DND-41 (cell line): ENCODE measurements at regions not wholly inside any gene's neighbourhood (a gene's known extent, or its start where the extent isn't known, plus 50 kb on each side); places are given as distances from the start of the nearest gene placed in this dataset.

ENCODE experiments used
- CTCF ChIP-seq: IDR thresholded peaks from 2 replicates; pipeline ENCODE4 v1.5.1; 2012; ENCODE audit warnings: borderline replicate concordance, low read length, moderate library complexity, mild to moderate bottlenecking; ENCODE audit not compliant: poor library complexity, severe bottlenecking; ENCODE audit errors: extremely low read depth
- EZH2 ChIP-seq: IDR thresholded peaks from 3 replicates; pipeline ENCODE4 v1.6.1; 2012; ENCODE audit warnings: borderline replicate concordance, low read depth, mild to moderate bottlenecking, moderate library complexity, low read length, inconsistent platforms; ENCODE audit not compliant: severe bottlenecking

GRCh38 chrX:131821945-131822622 lies 201.0 kb upstream of the STK26 start:
- TF ChIP-seq EZH2 (no peak), CTCF (no peak)
